WERI-Rb-1 (cell line): ENCODE measurements at regions not wholly inside any gene's neighbourhood (a gene's known extent, or its start where the extent isn't known, plus 50 kb on each side); places are given as distances from the start of the nearest gene placed in this dataset.

Source experiments
- DNase-seq: peaks from one replicate; pipeline ENCODE4 v3.0.0-alpha.2; 2020
- H3K27ac ChIP-seq: fragments of 250-450 bp; sonication (Bioruptor Pico); 2 replicates; pipeline ENCODE4 v1.5.1; 2020; ENCODE audit warnings: mild to moderate bottlenecking, moderate library complexity
- H3K27me3 ChIP-seq: fragments of 250-450 bp; sonication (Bioruptor Pico); 2 replicates; pipeline ENCODE4 v1.5.1; 2021; ENCODE audit warnings: mild to moderate bottlenecking, low read depth, moderate library complexity; ENCODE audit not compliant: insufficient read depth, severe bottlenecking
- H3K36me3 ChIP-seq: fragments of 250-450 bp; sonication (Bioruptor Pico); 2 replicates; pipeline ENCODE4 v1.5.1; 2020; ENCODE audit warnings: mild to moderate bottlenecking, moderate library complexity
- H3K4me3 ChIP-seq: 2 replicates; pipeline ENCODE4 v1.5.1; 2011; ENCODE audit warnings: low read depth, mild to moderate bottlenecking, control low read depth, low read length
- H3K9me3 ChIP-seq: fragments of 250-450 bp; sonication (Bioruptor Pico); 2 replicates; pipeline ENCODE4 v1.5.1; 2021; ENCODE audit warnings: mild to moderate bottlenecking, moderate library complexity; ENCODE audit not compliant: severe bottlenecking
- CTCF ChIP-seq: IDR thresholded peaks from 2 replicates; pipeline ENCODE4 v1.5.1; 2011; ENCODE audit warnings: low read depth, mild to moderate bottlenecking, control low read depth, inconsistent platforms, low read length

- TF ChIP-seq CTCF: no peak
- Histone ChIP-seq H3K9me3 (no peaks in the 10 kb centered on the region), H3K36me3 (no peaks in the 10 kb centered on the region), H3K27ac (no peak overlapping the region), H3K27me3 (no peaks in the 10 kb centered on the region), H3K4me3 (no peak overlapping the region)
- no peak for DNase-seq
These were observed 504.7 kb upstream of the RBFOX1 start for GRCh38 chr16:6827931-6828330.

- Histone ChIP-seq H3K27me3 (no peaks in the 10 kb centered on the region), H3K4me3 (no peak overlapping the region), H3K27ac (no peak overlapping the region), H3K36me3 (no peaks in the 10 kb centered on the region), H3K9me3 (no peaks in the 10 kb centered on the region)
- no peak for DNase-seq
- TF ChIP-seq CTCF: no peak
These were observed 505.4 kb upstream of the RBFOX1 start for GRCh38 chr16:6827267-6827666.

- Histone ChIP-seq H3K27me3 (no peaks in the 10 kb centered on the region), H3K36me3 (no peaks in the 10 kb centered on the region), H3K27ac (no peak overlapping the region), H3K9me3 (no peaks in the 10 kb centered on the region), H3K4me3 (no peak overlapping the region)
- TF ChIP-seq CTCF: no peak
- DNase-seq: no peak
These were observed 510.6 kb upstream of the RBFOX1 start for GRCh38 chr16:6822041-6822440.

GRCh38 chr16:6804461-6804860 is 528.2 kb upstream of the RBFOX1 start:
- H3K27ac ChIP-seq: no peak overlapping the region
- no peak for DNase-seq
- no peak for TF ChIP-seq CTCF

GRCh38 chr16:6803176-6803575 is 529.5 kb upstream of the RBFOX1 start:
- Histone ChIP-seq H3K4me3 (no peak overlapping the region), H3K9me3 (no peaks in the 10 kb centered on the region), H3K27me3 (no peaks in the 10 kb centered on the region), H3K27ac (no peak overlapping the region), H3K36me3 (no peaks in the 10 kb centered on the region)
- no peak for DNase-seq
- TF ChIP-seq CTCF: no peak

More at GRCh38 chr16:6804461-6804860, 528.2 kb upstream of the RBFOX1 start:
- Histone ChIP-seq H3K27me3 (no peaks in the 10 kb centered on the region), H3K36me3 (no peaks in the 10 kb centered on the region), H3K9me3 (no peaks in the 10 kb centered on the region), H3K4me3 (no peak overlapping the region)

- Histone ChIP-seq H3K9me3 (no peaks in the 10 kb centered on the region), H3K27me3 (no peaks in the 10 kb centered on the region), H3K36me3 (no peaks in the 10 kb centered on the region), H3K27ac (no peak overlapping the region), H3K4me3 (no peak overlapping the region)
- DNase-seq: no peak
- no peak for TF ChIP-seq CTCF
These were observed 535.4 kb upstream of the RBFOX1 start for GRCh38 chr16:6797223-6797622.
